ENCODE measurements at regions not wholly inside any gene's neighbourhood (a gene's known extent, or its start where the extent isn't known, plus 50 kb on each side); places are given as distances from the start of the nearest gene placed in this dataset.
A peak's percentile ranks its signal among the peaks of the same experiment; 100 is the strongest.
"Not testable (repeated sequence)": the region's sequence is repeated elsewhere in the genome, so short reads cannot be mapped to it uniquely, and the experiment has no call there.

GRCh38 chr21:35206141-35207125 is 157.3 kb upstream of the RUNX1 start:
- DNase-seq, result no peak

GRCh38 chr21:35204850-35205541 is 155.9 kb upstream of the RUNX1 start:
- DNase-seq, result peak; percentile 17

GRCh38 chr21:35204125-35204524 is 155.0 kb upstream of the RUNX1 start:
- DNase-seq, result no peak

GRCh38 chr21:35203093-35203977 is 154.2 kb upstream of the RUNX1 start:
- DNase-seq, result no peak

- DNase-seq, result no peak
Measured at GRCh38 chr21:35202431-35202830, 153.3 kb upstream of the RUNX1 start.

- no peak for DNase-seq
Measured at GRCh38 chr21:35201799-35202198, 152.7 kb upstream of the RUNX1 start.

- no peak for DNase-seq
Measured at GRCh38 chr21:35201288-35201687, 152.2 kb upstream of the RUNX1 start.

- no peak for DNase-seq
Measured at GRCh38 chr21:35199733-35200015, 150.6 kb upstream of the RUNX1 start.

GRCh38 chr21:35198982-35199732 is 150.1 kb upstream of the RUNX1 start:
- no peak for DNase-seq

- no peak for DNase-seq
Measured at GRCh38 chr21:35198565-35198964, 149.5 kb upstream of the RUNX1 start.

- DNase-seq, result no peak
Measured at GRCh38 chr21:35197992-35198431, 148.9 kb upstream of the RUNX1 start.

GRCh38 chr21:35197191-35197590 is 148.1 kb upstream of the RUNX1 start:
- DNase-seq, result no peak

- no peak for DNase-seq
Measured at GRCh38 chr21:35196128-35196527, 147.0 kb upstream of the RUNX1 start.

GRCh38 chr21:35195232-35195631 is 146.1 kb upstream of the RUNX1 start:
- DNase-seq, result no peak

- no peak for DNase-seq
Measured at GRCh38 chr21:35191754-35192153, 142.7 kb upstream of the RUNX1 start.

GRCh38 chr21:35191128-35191527 is 142.0 kb upstream of the RUNX1 start:
- no peak for DNase-seq

GRCh38 chr21:35190201-35190701 is 141.1 kb upstream of the RUNX1 start:
- no peak for DNase-seq

- no peak for DNase-seq
Measured at GRCh38 chr21:35189077-35189863, 140.2 kb upstream of the RUNX1 start.

- DNase-seq, result not testable (repeated sequence)
Measured at GRCh38 chr21:35183389-35183788, 134.3 kb upstream of the RUNX1 start.

- DNase-seq, result no peak
Measured at GRCh38 chr21:35179990-35180540, 131.0 kb upstream of the RUNX1 start.

GRCh38 chr21:35178827-35179226 is 129.7 kb upstream of the RUNX1 start:
- no peak for DNase-seq

Measured in activated naive CD4-positive, alpha-beta T cell treated with Interleukin-2 at 50 U/mL for 16 hours (primary cell).